H9 (cell line): ENCODE measurements at regions not wholly inside any gene's neighbourhood (a gene's known extent, or its start where the extent isn't known, plus 50 kb on each side); places are given as distances from the start of the nearest gene placed in this dataset.

Experiments
- DNase-seq: peaks from one replicate; pipeline ENCODE4 v3.0.0-alpha.2; 2017
- H2AFZ ChIP-seq: one replicate; pipeline ENCODE4 v1.6.1; 2013; ENCODE audit warnings: mild to moderate bottlenecking, low read length, control low read depth, moderate library complexity
- H2AK5ac ChIP-seq: 2 replicates; pipeline ENCODE4 v1.6.1; 2013; ENCODE audit warnings: low read length, control low read depth, mixed read lengths; ENCODE audit not compliant: insufficient read length
- H2BK120ac ChIP-seq: one replicate; pipeline ENCODE4 v1.6.1; 2013; ENCODE audit warnings: low read depth, mild to moderate bottlenecking, low read length, control low read depth, inconsistent platforms; ENCODE audit not compliant: poor library complexity, severe bottlenecking
- H2BK12ac ChIP-seq: 2 replicates; pipeline ENCODE4 v1.6.1; 2013; ENCODE audit warnings: low read length, control low read depth, mixed read lengths, low read depth; ENCODE audit not compliant: insufficient read length
- H2BK15ac ChIP-seq: 2 replicates; pipeline ENCODE4 v1.6.1; 2013; ENCODE audit warnings: low read depth, low read length, control low read depth
- H2BK20ac ChIP-seq: one replicate; pipeline ENCODE4 v1.6.1; 2013; ENCODE audit warnings: low read depth, mild to moderate bottlenecking, low read length, control low read depth, inconsistent platforms; ENCODE audit not compliant: poor library complexity, severe bottlenecking
- H2BK5ac ChIP-seq: 2 replicates; pipeline ENCODE4 v1.6.1; 2013; ENCODE audit warnings: low read length, control low read depth, mixed read lengths; ENCODE audit not compliant: insufficient read length
- H3K14ac ChIP-seq: 2 replicates; pipeline ENCODE4 v1.6.1; 2013; ENCODE audit warnings: low read length, control low read depth; ENCODE audit not compliant: insufficient read depth
- H3K18ac ChIP-seq: 2 replicates; pipeline ENCODE4 v1.6.1; 2013; ENCODE audit warnings: low read depth, mild to moderate bottlenecking, mixed read lengths, low read length, control low read depth; ENCODE audit not compliant: insufficient read length
- H3K23ac ChIP-seq: 2 replicates; pipeline ENCODE4 v1.6.1; 2013; ENCODE audit warnings: low read length, control low read depth, mixed read lengths, low read depth; ENCODE audit not compliant: insufficient read length
- H3K23me2 ChIP-seq: 2 replicates; pipeline ENCODE4 v1.6.1; 2013; ENCODE audit warnings: low read depth, mild to moderate bottlenecking, mixed read lengths, low read length, control low read depth; ENCODE audit not compliant: insufficient read length, poor library complexity, severe bottlenecking
- H3K27ac ChIP-seq: 2 replicates; pipeline ENCODE4 v1.5.1; 2013; ENCODE audit warnings: low read length, control low read depth, mixed read lengths, low read depth; ENCODE audit not compliant: insufficient read length
- H3K27me3 ChIP-seq: 2 replicates; pipeline ENCODE4 v1.6.1; 2013; ENCODE audit warnings: low read length, control low read depth, inconsistent platforms; ENCODE audit not compliant: insufficient read depth
- H3K4ac ChIP-seq: 2 replicates; pipeline ENCODE4 v1.6.1; 2013; ENCODE audit warnings: low read depth, mild to moderate bottlenecking, control low read depth, inconsistent platforms, low read length, moderate library complexity
- H3K4me1 ChIP-seq: 2 replicates; pipeline ENCODE4 v1.6.1; 2013; ENCODE audit warnings: low read length, control low read depth, inconsistent platforms; ENCODE audit not compliant: insufficient read depth
- H3K4me2 ChIP-seq: 2 replicates; pipeline ENCODE4 v1.6.1; 2013; ENCODE audit warnings: low read length, control low read depth, mixed read lengths; ENCODE audit not compliant: insufficient read length, insufficient read depth
- H3K56ac ChIP-seq: 2 replicates; pipeline ENCODE4 v1.6.1; 2013; ENCODE audit warnings: low read depth, mild to moderate bottlenecking, mixed read lengths, low read length, control low read depth; ENCODE audit not compliant: insufficient read length
- H3K79me1 ChIP-seq: 2 replicates; pipeline ENCODE4 v1.6.1; 2013; ENCODE audit warnings: low read depth, mild to moderate bottlenecking, moderate library complexity, low read length, control low read depth, inconsistent platforms; ENCODE audit not compliant: insufficient read depth, poor library complexity, severe bottlenecking
- H3K79me2 ChIP-seq: 2 replicates; pipeline ENCODE4 v1.6.1; 2013; ENCODE audit warnings: low read length, control low read depth, inconsistent platforms; ENCODE audit not compliant: insufficient read depth
- H3K9ac ChIP-seq: 2 replicates; pipeline ENCODE4 v1.6.1; 2013; ENCODE audit warnings: low read length, control low read depth, mixed read lengths; ENCODE audit not compliant: insufficient read length; ENCODE audit errors: extremely low read depth
- H3K9me3 ChIP-seq: one replicate; pipeline ENCODE4 v1.6.1; 2013; ENCODE audit warnings: low read depth, low read length, inconsistent platforms; ENCODE audit not compliant: control insufficient read depth
- H3T11ph ChIP-seq: one replicate; pipeline ENCODE4 v1.6.1; 2013; ENCODE audit warnings: mild to moderate bottlenecking, low read length, control low read depth, inconsistent platforms
- H4K20me1 ChIP-seq: one replicate; pipeline ENCODE4 v1.6.1; 2013; ENCODE audit not compliant: control insufficient read depth, insufficient read length, insufficient read depth
- H4K5ac ChIP-seq: 2 replicates; pipeline ENCODE4 v1.6.1; 2013; ENCODE audit warnings: low read depth, mild to moderate bottlenecking, mixed read lengths, low read length, control low read depth; ENCODE audit not compliant: insufficient read length
- H4K8ac ChIP-seq: replicated peaks from 2 replicates; pipeline ENCODE4 v1.6.1; 2013; ENCODE audit warnings: low read length, control low read depth, mixed read lengths, low read depth; ENCODE audit not compliant: insufficient read length
- H4K91ac ChIP-seq: 2 replicates; pipeline ENCODE4 v1.6.1; 2013; ENCODE audit warnings: low read depth, mild to moderate bottlenecking, moderate library complexity, mixed read lengths, low read length, control low read depth; ENCODE audit not compliant: insufficient read length
- H3K27ac Mint-ChIP-seq, 3 experiments: 2 replicates in 2 of 3; 3 replicates in 1 of 3; pipeline ENCODE4 v1.8.0; 2020 to 2021; ENCODE audit warnings: mixed read lengths in 3 of 3, mild to moderate bottlenecking in 1 of 3, moderate library complexity in 1 of 3
- H3K27me3 Mint-ChIP-seq: 2 replicates; pipeline ENCODE4 v1.8.0; 2021; ENCODE audit warnings: low read depth, mild to moderate bottlenecking, moderate library complexity, mixed read lengths
- H3K36me3 Mint-ChIP-seq, 3 experiments: 2 replicates in 2 of 3; 3 replicates in 1 of 3; pipeline ENCODE4 v1.8.0; 2020 to 2021; ENCODE audit warnings: low read depth in 3 of 3, mixed read lengths in 3 of 3; ENCODE audit not compliant: insufficient read depth in 1 of 3
- H3K4me1 Mint-ChIP-seq, 2 experiments: 2 replicates each; pipeline ENCODE4 v1.8.0; 2020; ENCODE audit warnings: mixed read lengths in 2 of 2
- H3K4me3 Mint-ChIP-seq, 2 experiments: 2 replicates in 1 of 2; 3 replicates in 1 of 2; pipeline ENCODE4 v1.8.0; 2020 to 2021; ENCODE audit warnings: mild to moderate bottlenecking in 2 of 2, mixed read lengths in 2 of 2, moderate library complexity in 1 of 2
- H3K9me3 Mint-ChIP-seq, 2 experiments: 2 replicates in 1 of 2; 3 replicates in 1 of 2; pipeline ENCODE4 v1.8.0; 2020; ENCODE audit warnings: mild to moderate bottlenecking in 2 of 2, mixed read lengths in 2 of 2, moderate library complexity in 1 of 2
- WGBS: extraction: QIAGEN DNeasy Blood & Tissue Kit; methylation state at CpG from one replicate; pipeline ENCODE4 v1.1.7; 2013; ENCODE audit warnings: missing lambda C conversion rate, low lambda C conversion rate, mixed read lengths; ENCODE audit not compliant: insufficient read length; ENCODE audit errors: extremely low coverage; 5-methylcytosine and 5-hydroxymethylcytosine counted together
- TF ChIP-seq, protein P1 (sequence below): fragments of 200-600 bp; sonication (generic); conservative IDR thresholded peaks from 3 replicates; pipeline ENCODE4 v1.8.0; 2021; ENCODE audit warnings: antibody characterized with exemption, mild to moderate bottlenecking

DNA sequence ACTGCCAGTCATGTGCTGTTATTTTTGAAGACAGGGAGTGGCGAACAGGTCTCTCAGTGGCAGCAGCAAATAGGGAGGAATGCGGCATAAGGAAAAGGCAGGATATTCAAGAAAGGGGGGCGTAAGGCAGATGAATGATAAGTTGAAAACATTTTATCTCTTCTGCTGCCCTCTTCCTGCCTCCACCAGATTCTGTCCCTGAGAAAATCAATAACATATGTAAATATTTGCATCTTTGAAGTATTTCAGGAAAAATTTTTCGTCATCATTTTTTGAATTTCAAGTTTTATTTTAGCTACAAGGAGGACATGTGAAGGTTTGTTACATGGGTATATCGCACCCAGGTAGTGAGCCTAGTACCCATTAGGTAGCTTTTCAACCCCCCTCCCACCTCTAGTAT, 616.7 kb downstream of the MCTP2 start:
- Histone ChIP-seq H2BK15ac (no peak overlapping the region), H3K56ac (no peak overlapping the region), H3T11ph (no peak overlapping the region), H4K5ac (no peak overlapping the region), H2BK20ac (no peak overlapping the region), H4K20me1 (no peaks in the 10 kb centered on the region), H3K4ac (no peak overlapping the region), H4K91ac (no peak overlapping the region), H3K9ac (no peak overlapping the region), H4K8ac (no peak overlapping the region), H3K79me2 (no peaks in the 10 kb centered on the region), H3K23me2 (no peaks in the 10 kb centered on the region), H2BK12ac (no peak overlapping the region), H2AFZ (no peak overlapping the region), H2AK5ac (no peak overlapping the region), H3K79me1 (no peaks in the 10 kb centered on the region), H3K27me3 (no peaks in the 10 kb centered on the region), H3K18ac (no peak overlapping the region), H3K4me1 (no peaks in the 10 kb centered on the region), H2BK120ac (no peak overlapping the region), H3K4me2 (no peak overlapping the region), H2BK5ac (no peak overlapping the region), H3K14ac (no peak overlapping the region), H3K27ac (no peak overlapping the region), H3K23ac (no peak overlapping the region), H3K9me3 (no peaks in the 10 kb centered on the region)
- H3K4me3 Mint-ChIP-seq = no peak overlapping the region
- H3K4me1 Mint-ChIP-seq = peaks cover 12 to 16% of the 10 kb centered on the region in 2 experiments
- peaks cover 0 to 10% (median 5%) of the 10 kb centered on the region in 3 experiments; a peak in 4 of 7 replicates for H3K36me3 Mint-ChIP-seq
- DNase-seq = no peak
- TF ChIP-seq, protein P1, sequence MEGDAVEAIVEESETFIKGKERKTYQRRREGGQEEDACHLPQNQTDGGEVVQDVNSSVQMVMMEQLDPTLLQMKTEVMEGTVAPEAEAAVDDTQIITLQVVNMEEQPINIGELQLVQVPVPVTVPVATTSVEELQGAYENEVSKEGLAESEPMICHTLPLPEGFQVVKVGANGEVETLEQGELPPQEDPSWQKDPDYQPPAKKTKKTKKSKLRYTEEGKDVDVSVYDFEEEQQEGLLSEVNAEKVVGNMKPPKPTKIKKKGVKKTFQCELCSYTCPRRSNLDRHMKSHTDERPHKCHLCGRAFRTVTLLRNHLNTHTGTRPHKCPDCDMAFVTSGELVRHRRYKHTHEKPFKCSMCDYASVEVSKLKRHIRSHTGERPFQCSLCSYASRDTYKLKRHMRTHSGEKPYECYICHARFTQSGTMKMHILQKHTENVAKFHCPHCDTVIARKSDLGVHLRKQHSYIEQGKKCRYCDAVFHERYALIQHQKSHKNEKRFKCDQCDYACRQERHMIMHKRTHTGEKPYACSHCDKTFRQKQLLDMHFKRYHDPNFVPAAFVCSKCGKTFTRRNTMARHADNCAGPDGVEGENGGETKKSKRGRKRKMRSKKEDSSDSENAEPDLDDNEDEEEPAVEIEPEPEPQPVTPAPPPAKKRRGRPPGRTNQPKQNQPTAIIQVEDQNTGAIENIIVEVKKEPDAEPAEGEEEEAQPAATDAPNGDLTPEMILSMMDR = no peak
- no CpG with 5 or more reads among the region's 5 CpGs for WGBS
- no peak overlapping the region for H3K27ac Mint-ChIP-seq
- H3K27me3 Mint-ChIP-seq = peaks cover 10% of the 10 kb centered on the region
- H3K9me3 Mint-ChIP-seq = peaks cover 13 to 15% of the 10 kb centered on the region in 2 experiments; a peak in 4 of 5 replicates
